NCI-H187 (cell line): ENCODE measurements at regions not wholly inside any gene's neighbourhood (a gene's known extent, or its start where the extent isn't known, plus 50 kb on each side); places are given as distances from the start of the nearest gene placed in this dataset.

Experiments used
- DNase-seq, 2 experiments: peaks; one replicate each; lab custom pipeline; 2025; lab: John Stamatoyannopoulos, UW

DNA sequence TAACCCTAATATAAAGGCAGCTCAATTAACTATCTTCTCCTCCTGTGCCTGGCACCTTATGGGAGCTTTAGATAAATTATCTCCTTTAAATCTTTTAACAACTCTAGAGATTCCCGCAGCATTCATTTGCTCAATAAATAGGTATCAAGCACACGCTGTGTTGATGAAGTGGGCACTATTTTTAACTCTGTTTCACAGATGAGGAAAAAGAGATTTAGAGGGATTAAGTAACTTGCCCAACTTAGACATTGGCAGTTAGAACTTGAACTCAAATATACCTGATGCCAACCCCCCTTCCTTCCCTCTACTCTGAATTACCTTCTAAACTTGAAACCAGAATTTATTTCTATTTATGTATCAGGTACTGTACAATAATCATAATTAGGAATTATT lies 112.4 kb downstream of the SH3TC2 start:
- DNase-seq: no peak

DNA sequence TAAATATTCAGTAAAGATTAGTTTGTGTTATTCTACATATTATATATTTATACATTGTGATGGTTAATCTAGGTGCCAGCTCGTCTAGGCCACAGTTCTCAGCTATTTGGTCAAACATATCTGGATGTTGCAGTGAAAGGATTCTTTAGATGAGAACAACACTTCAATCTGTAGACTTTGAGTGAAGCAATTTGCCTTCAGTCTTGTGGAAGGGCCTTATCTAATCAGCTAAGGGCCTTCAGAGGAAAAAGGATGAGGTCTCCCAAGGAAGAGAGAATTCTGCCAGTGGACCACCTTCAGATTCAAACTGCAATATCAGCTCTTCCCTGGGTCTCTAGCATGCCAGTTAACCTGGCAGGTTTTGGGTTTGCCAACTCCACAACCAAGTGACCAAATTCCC lies 112.0 kb downstream of the SH3TC2 start:
- no peak for DNase-seq

DNA sequence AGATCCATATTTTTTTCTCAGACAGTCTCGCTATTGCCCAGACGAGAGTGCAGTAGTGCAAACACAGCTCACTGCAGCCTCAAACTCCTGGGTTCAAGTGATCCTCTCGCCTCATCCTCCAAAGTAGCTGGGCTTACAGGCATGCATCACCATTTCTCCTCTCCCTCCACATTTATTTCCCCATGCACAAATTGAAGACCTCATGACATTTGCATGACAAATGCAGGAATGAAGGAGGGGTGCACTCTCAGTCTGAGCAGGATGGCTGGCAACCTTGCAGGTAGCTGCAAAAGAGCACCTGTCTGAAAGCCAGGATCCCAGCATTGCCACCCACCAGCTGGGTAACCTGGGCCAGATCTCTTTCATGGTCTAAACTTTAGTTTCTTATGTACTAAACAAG lies 111.2 kb downstream of the SH3TC2 start:
- DNase-seq: no peak

GRCh38 chr5:148952097-148952867 lies 110.6 kb downstream of the SH3TC2 start:
- no peak for DNase-seq

DNA sequence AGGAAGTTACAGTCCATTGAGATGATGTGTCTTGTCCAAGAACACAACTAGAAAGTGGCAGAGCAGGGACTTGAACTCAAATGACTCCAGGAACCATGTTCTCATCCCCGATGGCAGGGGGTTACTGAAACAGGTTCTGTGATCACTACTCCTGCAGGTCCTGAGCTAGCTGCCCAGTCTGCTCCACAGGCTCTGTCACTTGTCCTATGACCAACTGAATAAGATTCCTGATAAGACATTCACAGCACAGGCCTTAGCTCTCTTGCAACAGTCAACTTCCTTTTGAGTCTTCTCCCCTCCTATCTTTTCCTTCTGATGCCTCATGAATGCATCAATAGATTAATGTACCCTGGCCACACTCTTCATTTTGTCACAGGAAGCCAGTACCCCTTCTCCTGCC lies 109.2 kb downstream of the SH3TC2 start:
- no peak for DNase-seq
